PC-3 (cell line): ENCODE measurements at regions not wholly inside any gene's neighbourhood (a gene's known extent, or its start where the extent isn't known, plus 50 kb on each side); places are given as distances from the start of the nearest gene placed in this dataset.

Experiments
- ATAC-seq: fragments of 200-7000 bp; cut with Tn5 transposase; 2 replicates; pipeline ENCODE4 v1.9.1; 2020; ENCODE audit warnings: mild to moderate bottlenecking, moderate library complexity
- BruUV-seq: library from RNA; stranded (reverse); fragments of 400-500 nt; replicated peaks from 2 replicates; lab custom pipeline; 2021; lab: Mats Ljungman, UMichigan
- CTCF ChIA-PET: fragments of 300-600 bp; sonication (Branson Sonifier 250); formaldehyde crosslinking; loops from one replicate; lab custom pipeline; 2022; ENCODE audit warnings: antibody characterized with exemption; lab: Charles Lee
- POLR2A ChIA-PET: fragments of 300-600 bp; sonication (Branson Sonifier 250); formaldehyde crosslinking; loops from one replicate; lab custom pipeline; 2022; ENCODE audit warnings: antibody characterized with exemption; ENCODE audit not compliant: unreplicated experiment; lab: Charles Lee
- DNase-seq: peaks from one replicate; pipeline ENCODE4 v3.0.0-alpha.2; 2015
- H2AFZ ChIP-seq: fragments of 300-600 bp; sonication (generic); 2 replicates; pipeline ENCODE4 v1.6.0; 2016; ENCODE audit warnings: antibody characterized with exemption, low read length
- H3F3A ChIP-seq: fragments of 300-600 bp; sonication (generic); one replicate; pipeline ENCODE4 v1.6.0; 2017; ENCODE audit warnings: antibody characterized with exemption, low read length, control low read depth, mild to moderate bottlenecking; ENCODE audit not compliant: unreplicated experiment
- H3K27ac ChIP-seq: fragments of 300-600 bp; sonication (generic); 2 replicates; pipeline ENCODE4 v1.5.1; 2016; ENCODE audit warnings: mild to moderate bottlenecking, low read length
- H3K27me3 ChIP-seq: fragments of 300-600 bp; sonication (generic); 2 replicates; pipeline ENCODE4 v1.6.1; 2016; ENCODE audit warnings: low read length, mixed read lengths
- H3K36me3 ChIP-seq: fragments of 300-600 bp; sonication (generic); 2 replicates; pipeline ENCODE4 v1.6.1; 2016; ENCODE audit warnings: low read depth, mixed run types, low read length, mixed read lengths
- H3K4me1 ChIP-seq: fragments of 300-600 bp; sonication (generic); 2 replicates; pipeline ENCODE4 v1.5.1; 2016; ENCODE audit warnings: low read length; ENCODE audit not compliant: insufficient read depth
- H3K4me2 ChIP-seq: fragments of 300-600 bp; sonication (generic); 2 replicates; pipeline ENCODE4 v1.6.0; 2016; ENCODE audit warnings: low read length
- H3K4me3 ChIP-seq: fragments of 300-600 bp; sonication (generic); 2 replicates; pipeline ENCODE4 v1.5.1; 2016; ENCODE audit warnings: mild to moderate bottlenecking, low read length, mixed read lengths
- H3K79me2 ChIP-seq: fragments of 300-600 bp; sonication (generic); 2 replicates; pipeline ENCODE4 v1.6.1; 2017; ENCODE audit warnings: low read length, mixed read lengths
- H3K9ac ChIP-seq: fragments of 300-600 bp; sonication (generic); 2 replicates; pipeline ENCODE4 v1.6.0; 2016; ENCODE audit warnings: mild to moderate bottlenecking, low read length
- H3K9me2 ChIP-seq: fragments of 300-600 bp; sonication (generic); replicated peaks from 2 replicates; pipeline ENCODE4 v1.6.1; 2016; ENCODE audit warnings: mixed run types, low read length, mixed read lengths
- H3K9me3 ChIP-seq: fragments of 300-600 bp; sonication (generic); 2 replicates; pipeline ENCODE4 v1.6.1; 2016; ENCODE audit warnings: low read length, mixed read lengths
- H4K20me1 ChIP-seq: fragments of 300-600 bp; sonication (generic); 2 replicates; pipeline ENCODE4 v1.6.1; 2016; ENCODE audit warnings: low read length, mixed read lengths
- CTCF ChIP-seq: fragments of 300-600 bp; sonication (generic); conservative IDR thresholded peaks from 2 replicates; pipeline ENCODE4 v1.5.1; 2017; ENCODE audit warnings: antibody characterized with exemption, low read depth, mild to moderate bottlenecking, low read length
- EZH2 ChIP-seq: fragments of 300-600 bp; sonication (generic); IDR thresholded peaks from one replicate; pipeline ENCODE4 v1.6.1; 2017; ENCODE audit warnings: antibody characterized with exemption, mild to moderate bottlenecking, low read length; ENCODE audit not compliant: unreplicated experiment
- EZH2phosphoT487 ChIP-seq: fragments of 300-600 bp; sonication (generic); IDR thresholded peaks from 2 replicates; pipeline ENCODE4 v1.6.1; 2018; ENCODE audit warnings: mild to moderate bottlenecking, antibody characterized with exemption, low read length, borderline replicate concordance
- intact Hi-C: fragments of 100-400 bp; cut with micrococcal nuclease; formaldehyde crosslinking; loops from 2 replicates; pipeline ENCODE4 v1.9.0; 2023

- no peak for ATAC-seq
Measured at GRCh38 chr17:27944546-27945332, 51.6 kb upstream of the LYRM9 start.

GRCh38 chr17:27945333-27945616 lies 52.1 kb upstream of the LYRM9 start:
- Histone ChIP-seq H3K79me2 (no peaks in the 10 kb centered on the region), H3F3A (no peaks in the 10 kb centered on the region), H3K36me3 (no peaks in the 10 kb centered on the region), H4K20me1 (no peaks in the 10 kb centered on the region), H2AFZ (no peak overlapping the region), H3K27me3 (no peaks in the 10 kb centered on the region), H3K4me1 (no peaks in the 10 kb centered on the region), H3K4me2 (no peak overlapping the region), H3K9ac (no peak overlapping the region), H3K4me3 (no peak overlapping the region), H3K9me2 (no peaks in the 10 kb centered on the region), H3K27ac (no peak overlapping the region), H3K9me3 (no peaks in the 10 kb centered on the region)
- CTCF ChIA-PET = no interaction called here
- ATAC-seq (no peak), DNase-seq (no peak)
- TF ChIP-seq EZH2phosphoT487 = no peak
- no peak for TF ChIP-seq CTCF
- TF ChIP-seq EZH2 = no peak
- intact Hi-C loops = no loop called here
- POLR2A ChIA-PET = no interaction called here
- BruUV-seq = no TSS peak

More at GRCh38 chr17:27944546-27945332, 51.6 kb upstream of the LYRM9 start:
- Histone ChIP-seq H3K9me2 (no peaks in the 10 kb centered on the region), H2AFZ (no peak overlapping the region), H3K9me3 (no peaks in the 10 kb centered on the region), H3K9ac (no peak overlapping the region), H3K27ac (no peak overlapping the region), H3K4me3 (no peak overlapping the region), H3K4me1 (no peaks in the 10 kb centered on the region), H3K36me3 (no peaks in the 10 kb centered on the region), H3K27me3 (no peaks in the 10 kb centered on the region), H4K20me1 (no peaks in the 10 kb centered on the region), H3F3A (no peaks in the 10 kb centered on the region), H3K79me2 (no peaks in the 10 kb centered on the region), H3K4me2 (no peak overlapping the region)
- no peak for DNase-seq
- POLR2A ChIA-PET = no interaction called here
- CTCF ChIA-PET = no interaction called here
- intact Hi-C loops = no loop called here
- no TSS peak for BruUV-seq
- TF ChIP-seq CTCF (no peak), EZH2 (no peak), EZH2phosphoT487 (no peak)

GRCh38 chr17:27945953-27946352 lies 52.8 kb upstream of the LYRM9 start:
- Histone ChIP-seq H3K27ac (no peak overlapping the region), H3K27me3 (no peaks in the 10 kb centered on the region), H3F3A (no peaks in the 10 kb centered on the region), H2AFZ (no peak overlapping the region), H4K20me1 (no peaks in the 10 kb centered on the region), H3K9ac (no peak overlapping the region), H3K4me2 (no peak overlapping the region), H3K4me1 (no peaks in the 10 kb centered on the region), H3K4me3 (no peak overlapping the region), H3K36me3 (no peaks in the 10 kb centered on the region), H3K79me2 (no peaks in the 10 kb centered on the region), H3K9me3 (no peaks in the 10 kb centered on the region), H3K9me2 (no peaks in the 10 kb centered on the region)
- DNase-seq (no peak), ATAC-seq (no peak)
- no TSS peak for BruUV-seq
- POLR2A ChIA-PET = no interaction called here
- intact Hi-C loops = no loop called here
- TF ChIP-seq EZH2phosphoT487 = no peak
- no peak for TF ChIP-seq EZH2
- no peak for TF ChIP-seq CTCF
- CTCF ChIA-PET = no interaction called here
